GM06990 (cell line): ENCODE measurements at regions not wholly inside any gene's neighbourhood (a gene's known extent, or its start where the extent isn't known, plus 50 kb on each side); places are given as distances from the start of the nearest gene placed in this dataset.

Experiments used
- DNase-seq: peaks from one replicate; pipeline ENCODE4 v3.0.0-alpha.2; 2011; ENCODE audit not compliant: insufficient read length; ENCODE audit errors: extremely low read depth
- H3K27me3 ChIP-seq: replicated peaks from 2 replicates; pipeline ENCODE4 v1.6.0; 2011; ENCODE audit warnings: low read length; ENCODE audit not compliant: control insufficient read depth, insufficient read depth
- H3K36me3 ChIP-seq: 2 replicates; pipeline ENCODE4 v1.5.1; 2011; ENCODE audit warnings: low read length; ENCODE audit not compliant: control insufficient read depth, insufficient read depth
- H3K4me3 ChIP-seq: replicated peaks from 2 replicates; pipeline ENCODE4 v1.5.1; 2011; ENCODE audit warnings: low read depth, mild to moderate bottlenecking, control low read depth, low read length
- TF ChIP-seq, protein P1 (sequence below): IDR thresholded peaks from 2 replicates; pipeline ENCODE4 v1.5.1; 2011; ENCODE audit warnings: low read length, control low read depth, mild to moderate bottlenecking, inconsistent platforms; ENCODE audit not compliant: insufficient read depth, poor library complexity, severe bottlenecking

- Histone ChIP-seq H3K27me3 (no peaks in the 10 kb centered on the region; the same call in none of the 2 replicates), H3K4me3 (no peak overlapping the region), H3K36me3 (no peaks in the 10 kb centered on the region)
- TF ChIP-seq, protein P1, sequence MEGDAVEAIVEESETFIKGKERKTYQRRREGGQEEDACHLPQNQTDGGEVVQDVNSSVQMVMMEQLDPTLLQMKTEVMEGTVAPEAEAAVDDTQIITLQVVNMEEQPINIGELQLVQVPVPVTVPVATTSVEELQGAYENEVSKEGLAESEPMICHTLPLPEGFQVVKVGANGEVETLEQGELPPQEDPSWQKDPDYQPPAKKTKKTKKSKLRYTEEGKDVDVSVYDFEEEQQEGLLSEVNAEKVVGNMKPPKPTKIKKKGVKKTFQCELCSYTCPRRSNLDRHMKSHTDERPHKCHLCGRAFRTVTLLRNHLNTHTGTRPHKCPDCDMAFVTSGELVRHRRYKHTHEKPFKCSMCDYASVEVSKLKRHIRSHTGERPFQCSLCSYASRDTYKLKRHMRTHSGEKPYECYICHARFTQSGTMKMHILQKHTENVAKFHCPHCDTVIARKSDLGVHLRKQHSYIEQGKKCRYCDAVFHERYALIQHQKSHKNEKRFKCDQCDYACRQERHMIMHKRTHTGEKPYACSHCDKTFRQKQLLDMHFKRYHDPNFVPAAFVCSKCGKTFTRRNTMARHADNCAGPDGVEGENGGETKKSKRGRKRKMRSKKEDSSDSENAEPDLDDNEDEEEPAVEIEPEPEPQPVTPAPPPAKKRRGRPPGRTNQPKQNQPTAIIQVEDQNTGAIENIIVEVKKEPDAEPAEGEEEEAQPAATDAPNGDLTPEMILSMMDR: no peak
- DNase-seq: no peak
These were observed 317.7 kb downstream of the MATN1 start for GRCh38 chr1:30405631-30406212.

GRCh38 chr1:30405081-30405480 is 318.3 kb downstream of the MATN1 start:
- TF ChIP-seq, protein P1: no peak
- DNase-seq: no peak
- H3K36me3 ChIP-seq: no peaks in the 10 kb centered on the region
- H3K4me3 ChIP-seq: no peak overlapping the region
- H3K27me3 ChIP-seq: no peaks in the 10 kb centered on the region; the same call in none of the 2 replicates

DNA sequence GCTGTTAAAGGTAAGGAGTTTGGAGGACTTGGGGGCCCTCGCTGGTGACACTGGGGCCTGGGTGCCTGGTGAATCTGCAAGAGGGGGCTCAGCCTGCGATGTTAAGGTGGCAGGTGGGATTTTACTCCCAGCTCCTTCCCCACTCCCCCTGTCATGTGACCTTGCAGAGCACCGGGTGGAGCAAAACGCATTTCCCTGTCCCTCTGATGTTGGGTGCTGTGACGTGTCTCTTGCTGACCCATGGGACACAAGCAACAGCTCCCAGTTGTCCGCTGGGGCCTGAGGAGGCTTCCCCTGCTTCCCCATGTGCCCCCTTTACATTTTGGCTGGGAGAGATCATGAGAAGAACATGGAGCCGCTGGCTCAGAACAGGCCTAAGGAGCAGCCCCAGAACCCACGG is 319.0 kb downstream of the MATN1 start:
- Histone ChIP-seq H3K27me3 (no peaks in the 10 kb centered on the region; the same call in none of the 2 replicates), H3K4me3 (no peak overlapping the region), H3K36me3 (no peaks in the 10 kb centered on the region)
- TF ChIP-seq, protein P1: no peak
- no peak for DNase-seq

GRCh38 chr1:30403726-30404125 is 319.7 kb downstream of the MATN1 start:
- H3K27me3 ChIP-seq: no peaks in the 10 kb centered on the region; the same call in none of the 2 replicates
- DNase-seq: no peak
- H3K4me3 ChIP-seq: no peak overlapping the region
- no peaks in the 10 kb centered on the region for H3K36me3 ChIP-seq
- TF ChIP-seq, protein P1: no peak

- Histone ChIP-seq H3K27me3 (no peaks in the 10 kb centered on the region; the same call in none of the 2 replicates), H3K36me3 (no peaks in the 10 kb centered on the region), H3K4me3 (no peak overlapping the region)
- DNase-seq: no peak
- TF ChIP-seq, protein P1: no peak
These were observed 320.2 kb downstream of the MATN1 start for GRCh38 chr1:30403061-30403645.

GRCh38 chr1:30402031-30402430 is 321.4 kb downstream of the MATN1 start:
- no peak for DNase-seq
- Histone ChIP-seq H3K27me3 (no peaks in the 10 kb centered on the region; the same call in none of the 2 replicates), H3K36me3 (no peaks in the 10 kb centered on the region), H3K4me3 (no peak overlapping the region)
- TF ChIP-seq, protein P1: no peak
